ENCODE measurements at regions not wholly inside any gene's neighbourhood (a gene's known extent, or its start where the extent isn't known, plus 50 kb on each side); places are given as distances from the start of the nearest gene placed in this dataset.

DNA sequence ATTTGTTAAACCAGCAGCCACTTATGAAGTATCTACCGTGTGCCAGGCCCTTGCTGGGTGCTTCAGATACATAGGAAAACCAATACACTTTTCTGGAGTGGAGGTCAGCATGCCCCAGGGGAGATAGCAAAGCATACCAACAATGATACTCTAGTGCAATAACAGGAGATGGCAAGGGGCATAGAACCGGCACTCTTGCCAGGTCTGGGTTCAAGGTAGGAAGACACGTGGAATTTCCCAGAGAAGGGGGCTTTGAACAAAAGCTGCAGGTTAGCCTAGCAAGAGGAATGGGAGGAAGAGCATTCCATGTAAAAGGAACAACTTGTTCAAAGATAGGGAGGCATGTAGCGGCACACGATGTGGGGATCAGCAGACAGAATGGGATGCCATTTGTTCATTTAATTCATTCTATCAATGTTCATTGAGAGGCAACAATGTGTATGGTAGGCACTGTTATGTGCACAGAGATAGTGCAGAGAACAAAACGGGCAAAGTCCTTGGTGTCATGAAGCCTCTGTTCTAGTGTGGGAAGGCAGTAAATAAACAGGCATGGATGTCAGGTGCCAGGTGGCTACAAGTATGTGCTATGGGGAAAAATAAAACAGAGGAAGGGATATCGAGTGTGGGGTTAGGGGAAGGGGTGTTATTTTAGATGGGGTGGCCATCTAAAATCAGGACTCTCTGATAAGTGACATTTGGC is 162.6 kb upstream of the E2F8 start:
- H3K27ac Mint-ChIP-seq: no peak overlapping the region
- POLR2A ChIA-PET: no interaction called here
- ATAC-seq (replicated peaks in 1 of 4): no peak
- Histone ChIP-seq H3K4me3 (ENCODE audit: control insufficient read depth in 1 of 2, extremely low read depth in 1 of 2, low read length in 1 of 2) (no peak overlapping the region), H3K9me3 (no peaks in the 10 kb centered on the region), H3K27ac (ENCODE audit: low read length) (no peak overlapping the region), H3K36me3 (ENCODE audit: control insufficient read depth in 2 of 2, extremely low read depth in 1 of 2, insufficient read depth in 1 of 2, low read length in 1 of 2) (no peaks in the 10 kb centered on the region), H3K4me1 (ENCODE audit: control insufficient read depth in 1 of 2, extremely low read depth in 1 of 2, insufficient read depth in 2 of 2, low read length in 2 of 2) (no peaks in the 10 kb centered on the region), H3K27me3 (replicated peaks in 1 of 2; ENCODE audit: control insufficient read depth in 2 of 2, extremely low read depth in 1 of 2, insufficient read depth in 2 of 2, low read length in 1 of 2) (no peaks in the 10 kb centered on the region)
- no peaks in the 10 kb centered on the region for H3K4me1 Mint-ChIP-seq
- H3K36me3 Mint-ChIP-seq: no peaks in the 10 kb centered on the region
- peaks cover 4 to 23% of the 10 kb centered on the region in 2 donors for H3K27me3 Mint-ChIP-seq
- DNase-seq: no peak
- no peak overlapping the region for H3K4me3 Mint-ChIP-seq
- no peaks in the 10 kb centered on the region for H3K9me3 Mint-ChIP-seq
- 72% methylated on average over 5 of the region's 7 CpGs for WGBS (ENCODE audit: insufficient coverage)
- CTCF ChIA-PET: no interaction called here

DNA sequence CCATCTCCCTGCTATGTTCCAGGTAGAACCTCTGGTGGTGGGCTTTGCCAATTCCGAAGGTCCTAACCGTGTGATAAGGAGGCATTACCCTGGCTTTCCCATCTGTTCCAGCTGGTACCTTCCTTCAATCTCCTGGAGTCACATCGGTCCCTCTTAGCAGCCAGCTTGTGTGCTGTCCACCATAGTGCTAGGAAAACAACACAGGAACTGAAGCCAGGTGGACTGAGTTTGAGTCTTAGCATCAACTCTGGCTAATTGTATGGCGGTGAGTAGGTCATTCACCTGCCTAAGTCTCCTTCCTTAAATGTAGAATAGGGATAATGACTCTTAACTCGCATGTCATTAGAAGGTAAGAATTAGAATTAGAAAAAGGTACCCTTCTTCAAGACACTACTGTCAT is 159.6 kb upstream of the E2F8 start:
- H3K36me3 Mint-ChIP-seq: no peaks in the 10 kb centered on the region
- peaks cover 0 to 21% of the 10 kb centered on the region in 2 donors for H3K27me3 Mint-ChIP-seq
- no peaks in the 10 kb centered on the region for H3K36me3 ChIP-seq (ENCODE audit: control insufficient read depth in 2 of 2, extremely low read depth in 1 of 2, insufficient read depth in 1 of 2, low read length in 1 of 2)
- no peak overlapping the region for H3K4me3 ChIP-seq (ENCODE audit: control insufficient read depth in 1 of 2, extremely low read depth in 1 of 2, low read length in 1 of 2)
- DNase-seq (no peak), ATAC-seq (replicated peaks in 1 of 4) (no peak)
- ChIA-PET POLR2A (no interaction called here), CTCF (interaction anchor here in 1 of 2 donors (0.7 kb wide), 1 partner anchor 54 kb away, joined by 4 read pairs; no protein-coding TSS in a partner anchor)
- no peaks in the 10 kb centered on the region for H3K9me3 Mint-ChIP-seq
- no peak overlapping the region for H3K27ac ChIP-seq (ENCODE audit: low read length)
- H3K27me3 ChIP-seq (replicated peaks in 1 of 2; ENCODE audit: control insufficient read depth in 2 of 2, extremely low read depth in 1 of 2, insufficient read depth in 2 of 2, low read length in 1 of 2): peaks cover 0 to 3% of the 10 kb centered on the region in 2 experiments
- no peaks in the 10 kb centered on the region for H3K4me1 Mint-ChIP-seq
- H3K9me3 ChIP-seq: no peaks in the 10 kb centered on the region
- WGBS (ENCODE audit: insufficient coverage): 93% methylated on average over 2 of the region's 5 CpGs
- no peak overlapping the region for H3K4me3 Mint-ChIP-seq
- H3K27ac Mint-ChIP-seq: no peak overlapping the region
- no peaks in the 10 kb centered on the region for H3K4me1 ChIP-seq (ENCODE audit: control insufficient read depth in 1 of 2, extremely low read depth in 1 of 2, insufficient read depth in 2 of 2, low read length in 2 of 2)

DNA sequence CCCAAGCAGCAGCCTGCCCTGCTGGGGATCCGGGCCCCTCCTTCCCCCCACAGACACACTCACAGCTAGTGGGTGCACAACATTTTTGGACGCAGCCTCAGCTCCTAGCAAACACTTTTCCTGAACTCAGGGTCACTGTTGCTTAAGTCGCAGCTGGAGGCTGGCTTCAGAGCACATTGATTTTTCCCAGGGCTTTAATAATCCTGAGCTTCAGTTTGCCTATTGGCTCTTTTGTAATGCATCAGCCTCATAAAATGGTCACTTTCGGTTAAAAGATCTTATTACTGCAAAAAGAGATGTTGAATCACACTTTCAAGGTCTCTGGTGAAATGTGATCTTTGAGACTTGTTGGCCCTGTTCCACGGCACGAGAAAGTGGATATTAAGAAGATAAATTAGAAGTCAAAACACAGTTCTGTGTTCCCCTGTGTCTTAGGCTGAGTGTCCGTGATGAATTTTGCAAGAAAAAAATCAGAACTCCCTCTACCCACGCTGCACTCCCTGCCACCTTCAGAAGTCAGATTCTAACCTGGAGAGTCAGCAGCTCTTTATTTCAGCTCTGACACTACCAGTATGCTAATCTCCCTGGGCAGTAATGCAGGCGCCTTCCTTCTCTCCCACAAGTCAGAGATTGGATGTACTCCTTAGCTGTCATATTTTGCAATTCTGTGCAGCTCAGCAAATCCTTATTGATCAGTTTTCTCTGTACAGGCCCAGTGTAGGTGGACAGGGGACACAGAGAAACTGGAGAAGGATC is 158.2 kb upstream of the E2F8 start:
- H3K27me3 ChIP-seq (replicated peaks in 1 of 2; ENCODE audit: control insufficient read depth in 2 of 2, extremely low read depth in 1 of 2, insufficient read depth in 2 of 2, low read length in 1 of 2): peaks cover 0 to 5% of the 10 kb centered on the region in 2 experiments
- Mint-ChIP-seq H3K9me3 (no peaks in the 10 kb centered on the region), H3K27me3 (peaks cover 2 to 22% of the 10 kb centered on the region in 2 donors), H3K36me3 (no peaks in the 10 kb centered on the region), H3K27ac (no peak overlapping the region), H3K4me1 (no peaks in the 10 kb centered on the region), H3K4me3 (no peak overlapping the region)
- POLR2A ChIA-PET: no interaction called here
- no peak overlapping the region for H3K4me3 ChIP-seq (ENCODE audit: control insufficient read depth in 1 of 2, extremely low read depth in 1 of 2, low read length in 1 of 2)
- H3K27ac ChIP-seq (ENCODE audit: low read length): no peak overlapping the region
- CTCF ChIA-PET: no interaction called here
- DNase-seq (no peak), ATAC-seq (replicated peaks in 1 of 4) (no peak)
- WGBS (ENCODE audit: insufficient coverage): 73% methylated on average over 2 of the region's 9 CpGs
- H3K4me1 ChIP-seq (ENCODE audit: control insufficient read depth in 1 of 2, extremely low read depth in 1 of 2, insufficient read depth in 2 of 2, low read length in 2 of 2): no peaks in the 10 kb centered on the region
- no peaks in the 10 kb centered on the region for H3K36me3 ChIP-seq (ENCODE audit: control insufficient read depth in 2 of 2, extremely low read depth in 1 of 2, insufficient read depth in 1 of 2, low read length in 1 of 2)
- no peaks in the 10 kb centered on the region for H3K9me3 ChIP-seq

DNA sequence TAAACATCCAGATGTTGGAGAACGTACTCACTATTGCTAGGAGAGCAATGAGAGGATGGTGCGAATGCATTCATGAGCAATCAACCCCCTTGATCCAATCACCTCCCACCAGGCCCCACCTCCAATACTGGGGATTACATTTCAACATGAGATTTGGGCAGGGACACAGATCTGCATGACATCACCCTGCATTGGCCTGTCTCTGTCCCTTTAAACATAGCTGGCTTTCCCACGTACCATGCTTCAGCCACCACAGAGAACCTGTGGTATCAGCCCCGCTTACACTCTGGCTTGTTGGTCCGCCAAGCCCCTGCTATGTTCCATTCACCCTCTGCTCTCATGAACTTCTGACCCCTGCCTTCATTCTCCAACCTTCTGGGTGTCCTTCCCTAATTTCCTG is 157.5 kb upstream of the E2F8 start:
- ATAC-seq (replicated peaks in 1 of 4): no peak
- Histone ChIP-seq H3K27ac (ENCODE audit: low read length) (no peak overlapping the region), H3K9me3 (no peaks in the 10 kb centered on the region), H3K4me1 (ENCODE audit: control insufficient read depth in 1 of 2, extremely low read depth in 1 of 2, insufficient read depth in 2 of 2, low read length in 2 of 2) (no peaks in the 10 kb centered on the region), H3K27me3 (replicated peaks in 1 of 2; ENCODE audit: control insufficient read depth in 2 of 2, extremely low read depth in 1 of 2, insufficient read depth in 2 of 2, low read length in 1 of 2) (peaks cover 0 to 5% of the 10 kb centered on the region in 2 experiments), H3K4me3 (ENCODE audit: control insufficient read depth in 1 of 2, extremely low read depth in 1 of 2, low read length in 1 of 2) (no peak overlapping the region), H3K36me3 (ENCODE audit: control insufficient read depth in 2 of 2, extremely low read depth in 1 of 2, insufficient read depth in 1 of 2, low read length in 1 of 2) (no peaks in the 10 kb centered on the region)
- 75% methylated on average over 3 of the region's 5 CpGs for WGBS (ENCODE audit: insufficient coverage)
- ChIA-PET POLR2A (no interaction called here), CTCF (no interaction called here)
- Mint-ChIP-seq H3K4me1 (no peaks in the 10 kb centered on the region), H3K27ac (no peak overlapping the region), H3K36me3 (no peaks in the 10 kb centered on the region), H3K9me3 (no peaks in the 10 kb centered on the region), H3K27me3 (peaks cover 2 to 17% of the 10 kb centered on the region in 2 donors), H3K4me3 (no peak overlapping the region)
- DNase-seq: no peak

DNA sequence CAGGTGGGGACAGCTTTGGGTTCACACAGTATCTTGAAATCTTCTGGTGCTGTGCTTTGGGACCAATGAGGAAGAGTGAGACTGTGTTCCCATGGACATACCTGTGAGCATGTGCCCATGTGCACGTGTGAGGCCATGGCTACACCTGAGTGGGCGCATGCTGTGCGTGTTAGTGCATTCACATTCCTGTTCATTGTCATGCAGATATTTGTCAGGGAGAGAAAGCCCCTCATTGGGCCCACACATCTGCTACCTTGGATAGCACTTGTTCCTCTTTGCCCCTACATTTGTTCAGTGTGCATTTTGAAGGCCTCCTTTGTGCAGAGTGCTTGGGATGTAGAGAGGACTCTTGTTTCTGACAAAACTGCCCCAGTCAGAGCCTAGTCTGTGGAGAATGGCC is 154.3 kb upstream of the E2F8 start:
- 80% methylated on average over 1 of the region's 3 CpGs for WGBS (ENCODE audit: insufficient coverage)
- Mint-ChIP-seq H3K4me3 (no peak overlapping the region), H3K27me3 (peaks cover 2 to 11% of the 10 kb centered on the region in 2 donors), H3K27ac (no peak overlapping the region), H3K9me3 (peaks cover 0 to 3% (median 0%) of the 10 kb centered on the region in 3 donors), H3K36me3 (no peaks in the 10 kb centered on the region), H3K4me1 (no peaks in the 10 kb centered on the region)
- Histone ChIP-seq H3K27me3 (replicated peaks in 1 of 2; ENCODE audit: control insufficient read depth in 2 of 2, extremely low read depth in 1 of 2, insufficient read depth in 2 of 2, low read length in 1 of 2) (peaks cover 2 to 5% of the 10 kb centered on the region in 2 experiments), H3K27ac (ENCODE audit: low read length) (no peak overlapping the region), H3K36me3 (ENCODE audit: control insufficient read depth in 2 of 2, extremely low read depth in 1 of 2, insufficient read depth in 1 of 2, low read length in 1 of 2) (no peaks in the 10 kb centered on the region), H3K4me1 (ENCODE audit: control insufficient read depth in 1 of 2, extremely low read depth in 1 of 2, insufficient read depth in 2 of 2, low read length in 2 of 2) (no peaks in the 10 kb centered on the region), H3K4me3 (ENCODE audit: control insufficient read depth in 1 of 2, extremely low read depth in 1 of 2, low read length in 1 of 2) (no peak overlapping the region), H3K9me3 (no peaks in the 10 kb centered on the region)
- CTCF ChIA-PET: no interaction called here
- DNase-seq (no peak), ATAC-seq (replicated peaks in 1 of 4) (no peak)
- POLR2A ChIA-PET: no interaction called here

DNA sequence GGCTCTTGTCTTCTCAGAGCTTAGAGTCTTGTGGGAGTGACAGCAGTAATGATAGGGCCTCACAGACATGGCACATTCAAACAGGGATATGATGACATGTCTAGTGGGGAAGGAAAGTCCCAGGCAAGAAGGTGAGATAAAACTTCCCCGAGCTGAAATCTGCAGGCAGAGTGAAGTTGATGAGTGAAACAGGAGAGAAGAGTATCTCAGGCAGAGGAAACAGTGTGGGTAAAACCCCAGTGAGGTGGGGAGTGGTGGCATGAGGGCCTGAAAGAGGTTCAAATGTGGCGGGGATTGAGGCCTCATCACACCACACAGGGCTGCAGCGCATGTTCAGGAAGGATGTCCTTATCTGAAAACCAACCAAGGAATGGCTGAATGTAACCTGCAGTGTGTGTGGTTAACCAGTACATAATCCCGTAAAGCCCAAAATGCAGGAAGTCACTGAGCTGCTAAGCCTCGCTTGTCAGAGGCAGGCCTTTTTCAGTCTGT is 153.8 kb upstream of the E2F8 start:
- no peaks in the 10 kb centered on the region for H3K4me1 Mint-ChIP-seq
- Histone ChIP-seq H3K36me3 (ENCODE audit: control insufficient read depth in 2 of 2, extremely low read depth in 1 of 2, insufficient read depth in 1 of 2, low read length in 1 of 2) (no peaks in the 10 kb centered on the region), H3K27me3 (replicated peaks in 1 of 2; ENCODE audit: control insufficient read depth in 2 of 2, extremely low read depth in 1 of 2, insufficient read depth in 2 of 2, low read length in 1 of 2) (peaks cover 2 to 5% of the 10 kb centered on the region in 2 experiments), H3K4me3 (ENCODE audit: control insufficient read depth in 1 of 2, extremely low read depth in 1 of 2, low read length in 1 of 2) (no peak overlapping the region), H3K4me1 (ENCODE audit: control insufficient read depth in 1 of 2, extremely low read depth in 1 of 2, insufficient read depth in 2 of 2, low read length in 2 of 2) (no peaks in the 10 kb centered on the region), H3K27ac (ENCODE audit: low read length) (no peak overlapping the region), H3K9me3 (no peaks in the 10 kb centered on the region)
- CTCF ChIA-PET: no interaction called here
- POLR2A ChIA-PET: no interaction called here
- no peak overlapping the region for H3K4me3 Mint-ChIP-seq
- 9% methylated on average over 3 of the region's 5 CpGs for WGBS (ENCODE audit: insufficient coverage)
- no peak for ATAC-seq (replicated peaks in 1 of 4)
- H3K27me3 Mint-ChIP-seq: peaks cover 2 to 11% of the 10 kb centered on the region in 2 donors
- no peak for DNase-seq
- no peaks in the 10 kb centered on the region for H3K36me3 Mint-ChIP-seq
- H3K9me3 Mint-ChIP-seq: peaks cover 0 to 3% (median 0%) of the 10 kb centered on the region in 3 donors
- H3K27ac Mint-ChIP-seq: no peak overlapping the region
